Epithelial cell of esophagus (primary cell): ENCODE measurements at regions not wholly inside any gene's neighbourhood (a gene's known extent, or its start where the extent isn't known, plus 50 kb on each side); places are given as distances from the start of the nearest gene placed in this dataset.

Experiments used
- DNase-seq: peaks from one replicate; pipeline ENCODE4 v3.0.0; 2010; ENCODE audit warnings: low read depth
- H3K4me3 ChIP-seq: 2 replicates; pipeline ENCODE4 v1.5.1; 2011; ENCODE audit warnings: mild to moderate bottlenecking, low read length, control low read depth
- TF ChIP-seq, protein P1 (sequence below): IDR thresholded peaks from 2 replicates; pipeline ENCODE4 v1.5.1; 2011; ENCODE audit warnings: low read depth, mild to moderate bottlenecking, low read length, control low read depth, inconsistent platforms; ENCODE audit not compliant: insufficient read depth; ENCODE audit errors: missing control alignments

GRCh38 chr15:94600505-94600904, 369.1 kb downstream of the MCTP2 start:
- no peak overlapping the region for H3K4me3 ChIP-seq
- no peak for DNase-seq
- TF ChIP-seq, protein P1, sequence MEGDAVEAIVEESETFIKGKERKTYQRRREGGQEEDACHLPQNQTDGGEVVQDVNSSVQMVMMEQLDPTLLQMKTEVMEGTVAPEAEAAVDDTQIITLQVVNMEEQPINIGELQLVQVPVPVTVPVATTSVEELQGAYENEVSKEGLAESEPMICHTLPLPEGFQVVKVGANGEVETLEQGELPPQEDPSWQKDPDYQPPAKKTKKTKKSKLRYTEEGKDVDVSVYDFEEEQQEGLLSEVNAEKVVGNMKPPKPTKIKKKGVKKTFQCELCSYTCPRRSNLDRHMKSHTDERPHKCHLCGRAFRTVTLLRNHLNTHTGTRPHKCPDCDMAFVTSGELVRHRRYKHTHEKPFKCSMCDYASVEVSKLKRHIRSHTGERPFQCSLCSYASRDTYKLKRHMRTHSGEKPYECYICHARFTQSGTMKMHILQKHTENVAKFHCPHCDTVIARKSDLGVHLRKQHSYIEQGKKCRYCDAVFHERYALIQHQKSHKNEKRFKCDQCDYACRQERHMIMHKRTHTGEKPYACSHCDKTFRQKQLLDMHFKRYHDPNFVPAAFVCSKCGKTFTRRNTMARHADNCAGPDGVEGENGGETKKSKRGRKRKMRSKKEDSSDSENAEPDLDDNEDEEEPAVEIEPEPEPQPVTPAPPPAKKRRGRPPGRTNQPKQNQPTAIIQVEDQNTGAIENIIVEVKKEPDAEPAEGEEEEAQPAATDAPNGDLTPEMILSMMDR = no peak

DNA sequence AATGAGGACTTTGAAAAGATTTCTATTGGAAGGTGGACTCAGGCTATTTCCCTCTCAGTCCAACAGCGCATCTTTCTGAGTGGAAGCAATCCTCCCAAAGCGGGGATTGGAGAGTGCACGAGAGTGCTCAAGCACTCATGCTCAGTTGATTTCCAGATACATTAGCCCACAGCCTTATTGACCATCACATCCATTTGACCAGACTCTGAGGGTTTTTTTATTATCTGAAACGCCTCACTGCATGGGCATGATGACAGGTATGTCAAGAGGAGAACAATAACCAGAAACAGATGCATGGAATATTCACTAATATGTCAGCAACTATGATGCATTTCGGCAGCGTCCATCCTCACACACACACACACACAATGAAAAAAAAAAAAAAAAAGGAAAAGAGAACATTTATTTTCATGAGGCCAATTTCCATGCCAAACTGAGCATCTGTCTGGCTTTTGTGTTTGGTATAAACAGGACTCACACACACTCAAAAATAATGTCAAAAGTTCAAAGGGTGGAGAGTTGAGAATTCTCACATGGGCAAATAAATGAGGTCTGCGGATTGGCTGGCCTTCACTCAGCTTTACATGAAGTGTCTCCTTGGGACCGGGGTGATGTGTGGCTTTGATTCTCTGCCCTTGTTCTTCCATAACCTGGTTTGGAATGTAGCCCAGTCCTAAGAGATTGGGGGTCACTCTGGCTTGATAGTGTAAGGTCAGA, 371.6 kb downstream of the MCTP2 start:
- no peak for DNase-seq
- TF ChIP-seq, protein P1 = no peak
- H3K4me3 ChIP-seq = no peak overlapping the region

DNA sequence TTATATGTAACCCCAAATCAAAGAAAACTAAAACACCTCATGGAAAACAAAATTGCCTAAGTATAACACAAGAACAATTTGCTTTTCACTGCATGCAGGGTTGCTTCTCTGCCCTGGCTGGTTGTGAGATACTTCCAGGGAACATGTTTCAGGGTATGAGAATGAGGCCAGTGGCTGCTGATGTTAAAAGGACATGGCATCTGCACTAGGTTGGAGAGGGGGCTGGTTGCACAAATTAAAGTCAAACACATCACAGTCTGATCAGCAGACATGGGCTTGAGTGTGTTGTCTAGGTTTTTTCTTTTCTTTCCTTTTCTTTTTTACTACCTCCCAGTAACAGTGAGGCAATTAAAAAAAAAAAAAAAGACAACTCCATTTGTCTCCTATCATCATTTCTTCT, 374.9 kb downstream of the MCTP2 start:
- no peak for DNase-seq
- H3K4me3 ChIP-seq = no peak overlapping the region
- TF ChIP-seq, protein P1 = no peak

DNA sequence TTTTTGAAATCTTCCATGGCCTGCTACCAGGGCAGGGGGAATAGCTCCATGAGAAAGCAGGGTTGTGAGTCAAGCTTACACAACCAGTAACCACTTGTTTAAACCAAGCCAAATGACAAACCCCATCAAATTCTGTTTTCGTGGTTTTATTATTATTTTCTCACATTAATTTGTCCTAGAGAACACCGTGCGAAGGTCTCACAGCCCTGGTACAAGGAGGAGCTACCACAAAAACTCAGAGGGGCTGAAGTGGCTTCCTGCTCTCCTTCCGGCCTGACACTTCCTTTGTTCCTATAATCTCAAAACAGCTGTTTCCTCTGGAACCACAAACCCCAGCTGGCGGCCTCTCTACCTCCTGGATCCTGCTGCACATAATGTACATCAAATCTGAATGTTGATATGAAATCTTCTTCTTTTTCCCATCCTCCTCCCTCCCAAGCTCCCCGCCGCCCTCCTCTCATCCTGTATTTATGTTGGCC, 375.9 kb downstream of the MCTP2 start:
- DNase-seq = peak; percentile 15

DNA sequence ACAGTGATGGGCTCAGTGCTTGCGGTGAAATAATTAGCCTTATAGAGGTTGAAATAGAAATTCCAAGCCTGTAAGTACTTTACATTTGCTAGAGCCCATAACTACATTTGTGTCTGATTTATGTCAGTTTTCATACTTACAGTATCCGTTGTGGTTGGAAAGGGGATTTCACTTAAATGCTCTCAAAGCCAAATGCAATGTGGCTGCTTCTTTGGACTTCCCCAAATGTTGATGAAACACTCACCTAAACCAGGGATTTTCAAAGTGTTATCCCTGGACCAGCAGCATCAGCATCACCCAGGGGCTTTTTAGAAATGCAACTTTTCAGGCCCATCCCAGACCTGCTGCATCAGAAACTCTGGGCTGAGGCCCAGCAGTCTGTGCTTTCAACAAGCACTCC, 378.7 kb downstream of the MCTP2 start:
- no peak overlapping the region for H3K4me3 ChIP-seq
- no peak for DNase-seq
- TF ChIP-seq, protein P1 = no peak

More for the DNA sequence above, 375.9 kb downstream of the MCTP2 start:
- H3K4me3 ChIP-seq = no peak overlapping the region
- TF ChIP-seq, protein P1 = no peak

DNA sequence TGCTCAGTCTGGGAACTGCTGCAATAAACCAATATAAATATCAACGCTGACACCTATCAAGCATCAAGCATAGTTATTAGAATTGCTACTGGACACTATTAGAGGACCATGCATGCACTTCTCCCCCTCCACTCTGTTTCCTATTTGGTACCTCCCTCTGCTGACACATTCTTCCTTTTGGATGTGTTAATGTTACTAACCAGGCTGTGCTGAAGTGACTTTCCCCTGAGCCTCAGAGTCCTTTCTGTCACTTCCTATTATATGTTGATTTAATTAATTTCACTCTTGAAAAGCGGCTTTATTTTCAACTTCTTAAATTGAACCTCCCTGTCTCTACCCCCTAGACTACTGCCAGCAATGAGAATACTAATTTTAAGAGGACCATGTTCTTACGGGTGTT, 379.1 kb downstream of the MCTP2 start:
- DNase-seq = no peak
- TF ChIP-seq, protein P1 = no peak
- no peak overlapping the region for H3K4me3 ChIP-seq

DNA sequence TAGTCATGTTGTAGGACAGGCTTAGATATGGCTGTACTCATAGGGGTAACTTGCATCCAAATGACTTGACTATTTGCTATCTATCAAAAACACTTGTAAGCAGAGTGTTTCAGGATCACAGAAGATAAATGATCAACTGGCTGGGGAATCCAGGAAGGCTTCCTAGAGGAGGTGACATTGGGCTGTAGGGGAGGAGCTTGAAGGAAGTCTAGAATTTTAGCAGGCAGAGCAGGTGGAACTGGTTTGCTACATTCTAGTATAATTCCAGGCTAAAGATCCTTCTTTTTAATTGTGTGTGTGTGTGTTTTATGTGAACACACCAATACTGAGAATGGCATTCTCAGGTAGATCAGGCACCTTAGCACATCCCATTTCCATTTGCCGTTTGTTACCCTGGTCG, 380.3 kb downstream of the MCTP2 start:
- no peak for DNase-seq
- TF ChIP-seq, protein P1 = no peak
- no peak overlapping the region for H3K4me3 ChIP-seq
